Suprapubic skin (tissue), 4 donors: ENCODE measurements at regions not wholly inside any gene's neighbourhood (a gene's known extent, or its start where the extent isn't known, plus 50 kb on each side); places are given as distances from the start of the nearest gene placed in this dataset.

ENCODE experiments used
- DNase-seq, 2 donors: peaks; one replicate each; pipeline ENCODE4 v3.0.0-alpha.2; 2019; ENCODE audit warnings: low spot score in 2 of 2
- H3K27ac ChIP-seq: fragments of 200-600 bp; sonication (generic); one replicate; pipeline ENCODE4 v1.5.1; 2019
- H3K27me3 ChIP-seq: fragments of 200-600 bp; sonication (generic); one replicate; pipeline ENCODE4 v1.5.1; 2019
- H3K36me3 ChIP-seq: fragments of 200-600 bp; sonication (generic); one replicate; pipeline ENCODE4 v1.5.1; 2019
- H3K4me1 ChIP-seq: fragments of 200-600 bp; sonication (generic); one replicate; pipeline ENCODE4 v1.5.1; 2019
- H3K4me3 ChIP-seq: fragments of 200-600 bp; sonication (generic); one replicate; pipeline ENCODE4 v1.5.1; 2019; ENCODE audit warnings: mild to moderate bottlenecking
- H3K9me3 ChIP-seq: fragments of 200-600 bp; sonication (generic); one replicate; pipeline ENCODE4 v1.5.1; 2019
- CTCF ChIP-seq, 2 donors: fragments of 200-600 bp in 1 of 2; fragments of 450-650 bp in 1 of 2; sonication (generic) in 1 of 2; IDR thresholded peaks; one replicate each; pipeline ENCODE4 v1.5.1; 2016 to 2019; ENCODE audit warnings: antibody characterized with exemption in 2 of 2, mild to moderate bottlenecking in 1 of 2, moderate library complexity in 1 of 2
- EP300 ChIP-seq: sonication (generic); formaldehyde crosslinking; IDR thresholded peaks from one replicate; pipeline ENCODE4 v1.6.1; 2017; ENCODE audit warnings: antibody characterized with exemption
- POLR2A ChIP-seq, 2 donors: fragments of 450-650 bp; IDR thresholded peaks; one replicate each; pipeline ENCODE4 v1.6.1; 2017; ENCODE audit warnings: antibody characterized with exemption in 2 of 2, mild to moderate bottlenecking in 2 of 2, moderate library complexity in 2 of 2
- POLR2AphosphoS5 ChIP-seq, 3 donors: sonication (generic); formaldehyde crosslinking; IDR thresholded peaks; one replicate each; pipeline ENCODE4 v1.6.1; 2017; ENCODE audit warnings: antibody characterized with exemption in 3 of 3
- WGBS: methylation state at CpG from one replicate; pipeline ENCODE4 v1.1.5; 2018; 5-methylcytosine and 5-hydroxymethylcytosine counted together

- Histone ChIP-seq H3K4me3 (no peak overlapping the region), H3K27ac (no peak overlapping the region), H3K36me3 (no peaks in the 10 kb centered on the region), H3K4me1 (no peaks in the 10 kb centered on the region), H3K27me3 (no peaks in the 10 kb centered on the region), H3K9me3 (no peaks in the 10 kb centered on the region)
- WGBS = 71% methylated on average over 1 of the region's 1 CpG
- TF ChIP-seq CTCF (IDR thresholded peaks at IDR 0.05) (no peak), EP300 (no peak), POLR2A (IDR thresholded peaks at IDR 0.05) (no peak), POLR2AphosphoS5 (IDR thresholded peaks at IDR 0.05) (no peak)
- no peak for DNase-seq
Observed at GRCh38 chr18:27411013-27411412, 225.9 kb upstream of the CHST9 start.

GRCh38 chr18:27404855-27405254, 219.7 kb upstream of the CHST9 start:
- H3K9me3 ChIP-seq = no peaks in the 10 kb centered on the region
- no peak overlapping the region for H3K4me3 ChIP-seq
- DNase-seq = no peak
- no peak overlapping the region for H3K27ac ChIP-seq
- no peaks in the 10 kb centered on the region for H3K27me3 ChIP-seq
- 72% methylated on average over 2 of the region's 2 CpGs for WGBS
- no peaks in the 10 kb centered on the region for H3K36me3 ChIP-seq
- H3K4me1 ChIP-seq = no peaks in the 10 kb centered on the region
- TF ChIP-seq EP300 (no peak), POLR2A (IDR thresholded peaks at IDR 0.05) (no peak), CTCF (IDR thresholded peaks at IDR 0.05) (no peak), POLR2AphosphoS5 (IDR thresholded peaks at IDR 0.05) (no peak)

- H3K4me1 ChIP-seq = no peaks in the 10 kb centered on the region
- no peak overlapping the region for H3K27ac ChIP-seq
- 76% methylated on average over 9 of the region's 9 CpGs for WGBS
- no peaks in the 10 kb centered on the region for H3K36me3 ChIP-seq
- no peaks in the 10 kb centered on the region for H3K9me3 ChIP-seq
- no peak for DNase-seq
- TF ChIP-seq POLR2A (IDR thresholded peaks at IDR 0.05) (no peak), CTCF (IDR thresholded peaks at IDR 0.05) (no peak), POLR2AphosphoS5 (IDR thresholded peaks at IDR 0.05) (no peak), EP300 (no peak)
- H3K4me3 ChIP-seq = no peak overlapping the region
- no peaks in the 10 kb centered on the region for H3K27me3 ChIP-seq
Observed at GRCh38 chr18:27400001-27400400, 214.9 kb upstream of the CHST9 start.

- no peak for TF ChIP-seq CTCF (IDR thresholded peaks at IDR 0.05)
- no peak for TF ChIP-seq POLR2AphosphoS5 (IDR thresholded peaks at IDR 0.05)
- TF ChIP-seq EP300 = no peak
- TF ChIP-seq POLR2A (IDR thresholded peaks at IDR 0.05) = no peak
- no peaks in the 10 kb centered on the region for H3K9me3 ChIP-seq
- DNase-seq = no peak
- no peaks in the 10 kb centered on the region for H3K4me1 ChIP-seq
- no peak overlapping the region for H3K4me3 ChIP-seq
- WGBS = 78% methylated on average over 1 of the region's 1 CpG
- H3K36me3 ChIP-seq = no peaks in the 10 kb centered on the region
- no peaks in the 10 kb centered on the region for H3K27me3 ChIP-seq
- no peak overlapping the region for H3K27ac ChIP-seq
Observed at GRCh38 chr18:27395752-27396151, 210.6 kb upstream of the CHST9 start.

GRCh38 chr18:27394687-27395086, 209.6 kb upstream of the CHST9 start:
- Histone ChIP-seq H3K27ac (no peak overlapping the region), H3K9me3 (no peaks in the 10 kb centered on the region), H3K4me1 (no peaks in the 10 kb centered on the region), H3K36me3 (no peaks in the 10 kb centered on the region), H3K4me3 (no peak overlapping the region), H3K27me3 (no peaks in the 10 kb centered on the region)
- WGBS = 71% methylated on average over 3 of the region's 3 CpGs
- TF ChIP-seq EP300 = no peak
- TF ChIP-seq CTCF (IDR thresholded peaks at IDR 0.05) = no peak
- no peak for TF ChIP-seq POLR2AphosphoS5 (IDR thresholded peaks at IDR 0.05)
- no peak for TF ChIP-seq POLR2A (IDR thresholded peaks at IDR 0.05)
- DNase-seq = no peak
